Cardiac muscle cell (in vitro differentiated cells and primary cell): ENCODE measurements at regions not wholly inside any gene's neighbourhood (a gene's known extent, or its start where the extent isn't known, plus 50 kb on each side); places are given as distances from the start of the nearest gene placed in this dataset.

ENCODE experiments used
- DNase-seq, 2 donors: peaks; one replicate each; pipeline versions ENCODE4 v3.0.0 to v3.0.0-alpha.2; 2010 to 2017; ENCODE audit warnings: low read depth in 1 of 2, low spot score in 1 of 2
- H3K27ac ChIP-seq: fragments of 200-600 bp; sonication (generic); 2 replicates; pipeline ENCODE4 v1.5.1; 2016
- H3K27me3 ChIP-seq: fragments of 200-600 bp; sonication (generic); 2 replicates; pipeline ENCODE4 v1.6.0; 2016; ENCODE audit warnings: control low read depth
- H3K36me3 ChIP-seq: fragments of 200-600 bp; sonication (generic); 2 replicates; pipeline ENCODE4 v1.5.1; 2016; ENCODE audit warnings: control low read depth
- H3K4me1 ChIP-seq: fragments of 200-600 bp; sonication (generic); 2 replicates; pipeline ENCODE4 v1.8.1; 2017; ENCODE audit warnings: low read depth, mild to moderate bottlenecking, mixed run types
- H3K4me3 ChIP-seq: fragments of 200-600 bp; sonication (generic); 2 replicates; pipeline ENCODE4 v1.5.1; 2016; ENCODE audit warnings: mild to moderate bottlenecking
- H3K9me3 ChIP-seq: fragments of 200-600 bp; sonication (generic); 2 replicates; pipeline ENCODE4 v1.5.1; 2017; ENCODE audit warnings: low read depth, mild to moderate bottlenecking, control low read depth
- CTCF ChIP-seq: IDR thresholded peaks from 2 replicates; pipeline ENCODE4 v1.5.1; 2012; ENCODE audit warnings: low read depth, mild to moderate bottlenecking, low read length

- no peak for DNase-seq
- Histone ChIP-seq H3K27me3 (no peaks in the 10 kb centered on the region), H3K36me3 (no peaks in the 10 kb centered on the region), H3K9me3 (peaks cover 4% of the 10 kb centered on the region), H3K4me3 (no peak overlapping the region), H3K27ac (no peak overlapping the region), H3K4me1 (no peaks in the 10 kb centered on the region)
- TF ChIP-seq CTCF: no peak
Observed at GRCh38 chr18:78893281-78894032, 86.2 kb upstream of the SALL3 start.

- DNase-seq: no peak
- no peak overlapping the region for H3K27ac ChIP-seq
- no peaks in the 10 kb centered on the region for H3K36me3 ChIP-seq
Observed at GRCh38 chr18:78894033-78894305, 85.6 kb upstream of the SALL3 start.

GRCh38 chr18:78895207-78896001 lies 84.2 kb upstream of the SALL3 start:
- H3K27me3 ChIP-seq: no peaks in the 10 kb centered on the region

More at GRCh38 chr18:78894033-78894305, 85.6 kb upstream of the SALL3 start:
- H3K27me3 ChIP-seq: no peaks in the 10 kb centered on the region
- no peaks in the 10 kb centered on the region for H3K4me1 ChIP-seq
- TF ChIP-seq CTCF: no peak
- no peak overlapping the region for H3K4me3 ChIP-seq
- H3K9me3 ChIP-seq: peaks cover 1% of the 10 kb centered on the region

GRCh38 chr18:78896111-78896905 lies 83.3 kb upstream of the SALL3 start:
- no peak overlapping the region for H3K4me3 ChIP-seq
- DNase-seq: no peak
- TF ChIP-seq CTCF: no peak

More at GRCh38 chr18:78895207-78896001, 84.2 kb upstream of the SALL3 start:
- Histone ChIP-seq H3K9me3 (no peaks in the 10 kb centered on the region), H3K4me1 (no peaks in the 10 kb centered on the region), H3K4me3 (no peak overlapping the region), H3K36me3 (no peaks in the 10 kb centered on the region), H3K27ac (no peak overlapping the region)
- no peak for TF ChIP-seq CTCF
- no peak for DNase-seq

GRCh38 chr18:78898066-78898465 lies 81.6 kb upstream of the SALL3 start:
- Histone ChIP-seq H3K27me3 (no peaks in the 10 kb centered on the region), H3K4me1 (no peaks in the 10 kb centered on the region), H3K9me3 (no peaks in the 10 kb centered on the region), H3K4me3 (no peak overlapping the region), H3K36me3 (no peaks in the 10 kb centered on the region), H3K27ac (no peak overlapping the region)
- no peak for DNase-seq
- TF ChIP-seq CTCF: no peak

More at GRCh38 chr18:78896111-78896905, 83.3 kb upstream of the SALL3 start:
- Histone ChIP-seq H3K27me3 (no peaks in the 10 kb centered on the region), H3K36me3 (no peaks in the 10 kb centered on the region), H3K4me1 (no peaks in the 10 kb centered on the region), H3K27ac (no peak overlapping the region), H3K9me3 (no peaks in the 10 kb centered on the region)
